ENCODE measurements at regions not wholly inside any gene's neighbourhood (a gene's known extent, or its start where the extent isn't known, plus 50 kb on each side); places are given as distances from the start of the nearest gene placed in this dataset.
"Not testable (repeated sequence)": the region's sequence is repeated elsewhere in the genome, so short reads cannot be mapped to it uniquely, and the experiment has no call there.

DNA sequence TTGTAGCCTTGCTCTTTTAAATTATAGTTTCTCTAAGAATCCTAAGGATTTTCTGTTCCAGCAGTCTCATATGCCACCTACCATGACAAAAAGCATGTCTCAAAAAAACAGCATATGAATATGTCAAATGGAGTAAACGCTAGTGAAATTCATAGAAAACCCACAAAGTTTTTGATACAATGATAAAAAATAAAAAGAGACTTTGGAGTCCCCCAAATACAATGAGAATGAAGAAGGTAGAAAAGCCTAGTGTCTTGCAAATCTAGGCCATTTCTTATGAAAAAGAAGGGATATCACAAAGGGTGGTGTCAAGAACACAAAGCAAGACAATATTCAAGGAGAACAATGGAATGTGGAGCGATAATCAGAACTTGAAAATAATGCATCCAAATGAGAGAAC lies 668.5 kb downstream of the PLOD2 start:
- H3K4me3 Mint-ChIP-seq (ENCODE audit: unreplicated experiment) = no peak overlapping the region
- H3K27me3 Mint-ChIP-seq (ENCODE audit: unreplicated experiment) = no peaks in the 10 kb centered on the region
- no peaks in the 10 kb centered on the region for H3K9me3 Mint-ChIP-seq (ENCODE audit: unreplicated experiment)
- no peaks in the 10 kb centered on the region for H3K36me3 Mint-ChIP-seq (ENCODE audit: unreplicated experiment)
- H3K27ac Mint-ChIP-seq (ENCODE audit: unreplicated experiment) = no peak overlapping the region
- DNase-seq = no peak
- no peaks in the 10 kb centered on the region for H3K4me1 Mint-ChIP-seq (ENCODE audit: low read depth, unreplicated experiment)
- TF ChIP-seq, protein P1, sequence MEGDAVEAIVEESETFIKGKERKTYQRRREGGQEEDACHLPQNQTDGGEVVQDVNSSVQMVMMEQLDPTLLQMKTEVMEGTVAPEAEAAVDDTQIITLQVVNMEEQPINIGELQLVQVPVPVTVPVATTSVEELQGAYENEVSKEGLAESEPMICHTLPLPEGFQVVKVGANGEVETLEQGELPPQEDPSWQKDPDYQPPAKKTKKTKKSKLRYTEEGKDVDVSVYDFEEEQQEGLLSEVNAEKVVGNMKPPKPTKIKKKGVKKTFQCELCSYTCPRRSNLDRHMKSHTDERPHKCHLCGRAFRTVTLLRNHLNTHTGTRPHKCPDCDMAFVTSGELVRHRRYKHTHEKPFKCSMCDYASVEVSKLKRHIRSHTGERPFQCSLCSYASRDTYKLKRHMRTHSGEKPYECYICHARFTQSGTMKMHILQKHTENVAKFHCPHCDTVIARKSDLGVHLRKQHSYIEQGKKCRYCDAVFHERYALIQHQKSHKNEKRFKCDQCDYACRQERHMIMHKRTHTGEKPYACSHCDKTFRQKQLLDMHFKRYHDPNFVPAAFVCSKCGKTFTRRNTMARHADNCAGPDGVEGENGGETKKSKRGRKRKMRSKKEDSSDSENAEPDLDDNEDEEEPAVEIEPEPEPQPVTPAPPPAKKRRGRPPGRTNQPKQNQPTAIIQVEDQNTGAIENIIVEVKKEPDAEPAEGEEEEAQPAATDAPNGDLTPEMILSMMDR (IDR thresholded peaks at IDR 0.05; ENCODE audit: partially characterized antibody, unreplicated experiment) = no peak

DNA sequence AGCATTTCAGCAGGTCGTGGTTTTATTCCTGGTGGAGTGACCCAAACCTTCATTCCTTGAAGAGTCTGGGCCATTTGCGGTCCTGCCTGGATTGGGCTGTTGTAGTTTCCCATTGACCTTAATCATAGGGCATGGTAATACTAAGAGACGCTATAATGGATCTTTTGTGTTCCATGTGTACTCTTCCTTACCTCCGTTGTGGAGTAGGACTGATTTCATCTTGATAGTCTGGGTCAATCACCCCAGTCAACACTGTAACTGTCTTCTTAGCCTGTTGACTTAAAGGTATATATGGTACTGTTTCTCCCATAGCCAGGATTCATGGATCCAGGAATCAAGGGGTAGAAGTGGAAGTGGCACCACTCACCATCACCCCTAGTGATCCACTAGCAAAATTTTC lies 643.6 kb downstream of the PLOD2 start:
- H3K4me1 Mint-ChIP-seq (ENCODE audit: low read depth, unreplicated experiment); H3K9me3 Mint-ChIP-seq (ENCODE audit: unreplicated experiment); H3K27ac Mint-ChIP-seq (ENCODE audit: unreplicated experiment); H3K4me3 Mint-ChIP-seq (ENCODE audit: unreplicated experiment); H3K36me3 Mint-ChIP-seq (ENCODE audit: unreplicated experiment); DNase-seq; H3K27me3 Mint-ChIP-seq (ENCODE audit: unreplicated experiment): not testable (repeated sequence)

DNA sequence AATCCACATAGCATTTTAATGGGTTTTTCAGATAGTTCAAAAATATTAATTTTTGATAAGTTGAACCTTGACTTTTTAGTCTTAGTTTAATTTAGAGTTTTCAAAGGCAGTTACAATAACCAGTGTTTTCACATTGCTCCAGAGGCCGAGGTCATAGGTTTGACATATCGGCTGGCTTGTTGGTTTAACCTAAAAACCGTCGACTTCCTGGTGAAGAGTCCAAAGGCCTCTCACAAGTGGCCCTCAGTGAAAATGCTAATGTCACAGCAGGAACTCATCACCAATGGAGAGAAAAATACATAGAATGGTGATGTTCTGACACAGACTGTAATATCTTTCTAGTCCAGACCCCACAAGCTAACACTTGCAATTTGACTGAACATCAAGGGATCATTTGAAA lies 642.3 kb downstream of the PLOD2 start:
- Mint-ChIP-seq H3K9me3 (ENCODE audit: unreplicated experiment) (no peaks in the 10 kb centered on the region), H3K36me3 (ENCODE audit: unreplicated experiment) (no peaks in the 10 kb centered on the region), H3K27ac (ENCODE audit: unreplicated experiment) (no peak overlapping the region), H3K4me3 (ENCODE audit: unreplicated experiment) (no peak overlapping the region), H3K4me1 (ENCODE audit: low read depth, unreplicated experiment) (no peaks in the 10 kb centered on the region), H3K27me3 (ENCODE audit: unreplicated experiment) (peaks cover 2% of the 10 kb centered on the region)
- TF ChIP-seq, protein P1 (IDR thresholded peaks at IDR 0.05; ENCODE audit: partially characterized antibody, unreplicated experiment) = no peak
- DNase-seq = no peak

DNA sequence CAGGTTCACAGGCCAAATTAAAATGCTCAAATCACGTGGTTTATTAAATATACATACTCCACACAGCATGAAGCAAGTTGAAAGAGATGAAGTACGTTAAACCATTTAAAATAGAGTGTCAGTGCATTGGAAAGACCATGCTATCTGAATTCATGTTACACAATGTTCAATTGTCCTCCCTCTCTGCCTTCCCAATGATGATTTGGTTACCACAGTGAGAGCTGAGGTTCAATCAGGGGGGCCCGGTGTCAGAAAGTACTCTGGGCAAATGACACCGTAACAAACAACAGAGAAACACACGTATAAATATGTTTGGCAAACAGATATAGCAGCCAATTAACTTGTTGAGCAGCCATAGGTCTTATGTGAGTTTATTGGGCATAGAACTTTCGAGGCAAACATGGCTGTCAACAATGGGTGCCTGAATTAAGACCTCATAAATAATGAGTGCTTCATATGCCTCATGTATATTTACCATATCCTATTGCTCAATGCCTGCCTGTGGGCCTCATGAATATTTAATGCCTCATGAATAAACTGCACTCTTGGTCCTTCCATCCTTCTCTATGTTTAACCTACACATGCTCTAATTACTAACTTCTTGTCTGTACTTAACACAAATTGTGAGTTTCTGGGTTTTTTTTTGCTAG lies 641.5 kb downstream of the PLOD2 start:
- no peak for DNase-seq
- no peaks in the 10 kb centered on the region for H3K4me1 Mint-ChIP-seq (ENCODE audit: low read depth, unreplicated experiment)
- TF ChIP-seq, protein P1 (IDR thresholded peaks at IDR 0.05; ENCODE audit: partially characterized antibody, unreplicated experiment) = no peak
- no peaks in the 10 kb centered on the region for H3K9me3 Mint-ChIP-seq (ENCODE audit: unreplicated experiment)
- no peak overlapping the region for H3K27ac Mint-ChIP-seq (ENCODE audit: unreplicated experiment)
- H3K4me3 Mint-ChIP-seq (ENCODE audit: unreplicated experiment) = no peak overlapping the region
- peaks cover 1% of the 10 kb centered on the region for H3K27me3 Mint-ChIP-seq (ENCODE audit: unreplicated experiment)
- H3K36me3 Mint-ChIP-seq (ENCODE audit: unreplicated experiment) = no peaks in the 10 kb centered on the region

DNA sequence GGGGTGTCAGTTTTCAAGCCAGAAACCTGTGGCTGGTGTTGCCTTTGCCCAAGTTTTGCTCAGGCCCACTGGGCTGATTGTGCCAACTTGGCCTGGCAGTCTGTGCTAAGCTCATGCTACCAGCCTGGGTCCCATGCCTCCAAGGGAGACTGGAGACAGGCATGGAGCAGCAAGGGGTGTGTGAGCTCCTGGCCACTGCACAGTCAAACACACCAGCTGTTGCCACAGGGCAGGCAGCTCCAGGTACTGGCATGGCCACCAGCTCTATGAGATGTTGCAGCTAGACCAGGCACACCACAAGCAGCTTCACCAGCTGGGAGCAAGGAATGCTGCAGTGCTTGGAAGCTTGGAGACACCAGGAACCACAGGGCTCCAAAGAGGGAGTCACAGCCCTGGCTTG lies 638.8 kb downstream of the PLOD2 start:
- H3K36me3 Mint-ChIP-seq (ENCODE audit: unreplicated experiment) = no peaks in the 10 kb centered on the region
- H3K4me1 Mint-ChIP-seq (ENCODE audit: low read depth, unreplicated experiment) = no peaks in the 10 kb centered on the region
- DNase-seq = no peak
- no peak overlapping the region for H3K4me3 Mint-ChIP-seq (ENCODE audit: unreplicated experiment)
- no peak overlapping the region for H3K27ac Mint-ChIP-seq (ENCODE audit: unreplicated experiment)
- H3K27me3 Mint-ChIP-seq (ENCODE audit: unreplicated experiment) = no peaks in the 10 kb centered on the region
- TF ChIP-seq, protein P1 (IDR thresholded peaks at IDR 0.05; ENCODE audit: partially characterized antibody, unreplicated experiment) = no peak
- H3K9me3 Mint-ChIP-seq (ENCODE audit: unreplicated experiment) = no peaks in the 10 kb centered on the region

Measured in glutamatergic neuron (in vitro differentiated cells).